GM18502 (cell line): ENCODE measurements at regions not wholly inside any gene's neighbourhood (a gene's known extent, or its start where the extent isn't known, plus 50 kb on each side); places are given as distances from the start of the nearest gene placed in this dataset.
"Not testable (repeated sequence)": the region's sequence is repeated elsewhere in the genome, so short reads cannot be mapped to it uniquely, and the experiment has no call there.

ENCODE experiments used
- ATAC-seq: cut with Tn5 transposase; IDR thresholded peaks from one replicate; pipeline ENCODE4 v1.9.1; 2021; ENCODE audit warnings: mild to moderate bottlenecking; ENCODE audit not compliant: unreplicated experiment, poor library complexity

- no peak for ATAC-seq
Measured at GRCh38 chr3:115251509-115251908, 104.4 kb upstream of the ZBTB20 start.

DNA sequence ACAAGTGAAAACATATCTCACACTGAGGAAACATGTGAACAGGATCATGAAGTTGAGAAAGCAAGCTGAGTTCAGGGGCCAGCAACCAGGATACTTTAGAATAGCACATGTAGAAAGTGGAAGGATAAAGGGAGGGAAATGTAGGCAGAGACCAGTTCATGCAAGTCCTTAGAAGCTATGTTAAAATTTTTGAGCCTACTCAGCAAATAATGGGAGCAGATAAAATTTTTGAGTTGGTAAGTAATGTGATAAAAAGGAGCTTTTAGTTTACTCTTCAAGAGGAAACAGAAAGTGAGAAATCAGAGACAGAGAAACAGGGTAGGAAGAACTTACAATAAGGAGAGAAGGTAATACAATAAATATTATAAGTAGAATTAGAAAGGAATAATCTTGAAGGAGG lies 105.6 kb upstream of the ZBTB20 start:
- no peak for ATAC-seq

GRCh38 chr3:115254492-115255196 lies 107.6 kb upstream of the ZBTB20 start:
- no peak for ATAC-seq

DNA sequence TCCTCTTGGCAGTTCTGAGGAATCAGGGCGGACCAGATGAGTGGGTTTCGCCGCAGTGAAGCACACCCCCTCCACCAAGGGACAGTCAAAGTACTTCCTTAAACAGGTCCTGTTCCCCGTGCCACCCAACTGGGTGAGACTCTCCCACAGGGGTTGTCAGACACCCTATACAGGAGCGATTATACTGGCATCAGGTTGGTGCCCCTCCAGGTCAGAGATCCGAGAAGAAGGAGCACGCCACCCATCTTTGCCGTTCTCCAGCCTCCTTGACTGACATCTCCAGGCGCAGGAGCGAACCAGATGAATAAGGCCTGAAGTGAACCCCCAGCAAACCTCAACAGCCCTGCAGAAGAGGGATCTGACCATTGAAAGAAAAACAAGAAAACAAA lies 108.1 kb upstream of the ZBTB20 start:
- no peak for ATAC-seq

- no peak for ATAC-seq
Measured at GRCh38 chr3:115270849-115271248, 123.8 kb upstream of the ZBTB20 start.

- no peak for ATAC-seq
Measured at GRCh38 chr3:115272036-115272824, 125.1 kb upstream of the ZBTB20 start.

- ATAC-seq, result no peak
Measured at GRCh38 chr3:115275896-115276295, 128.8 kb upstream of the ZBTB20 start.

- no peak for ATAC-seq
Measured at GRCh38 chr3:115279939-115280338, 132.9 kb upstream of the ZBTB20 start.

DNA sequence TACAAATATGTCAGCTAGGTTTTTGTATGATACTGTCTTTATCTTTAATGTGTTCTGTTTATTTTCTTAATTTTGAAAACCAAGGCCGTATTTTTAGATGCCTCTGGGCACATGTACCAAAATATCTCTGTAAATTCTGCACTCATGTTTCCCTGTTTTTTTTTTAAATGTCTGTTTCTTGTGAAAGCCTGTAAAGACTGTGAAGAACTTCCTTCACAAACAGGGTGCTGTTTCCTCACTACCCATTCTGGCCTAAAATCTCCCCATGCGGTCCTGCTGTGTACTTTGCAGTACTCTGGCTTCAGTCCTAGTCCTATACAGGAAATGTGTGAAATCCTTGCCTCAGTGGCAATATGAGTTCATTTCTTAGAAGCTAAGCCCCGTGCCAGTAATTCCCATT lies 133.4 kb upstream of the ZBTB20 start:
- ATAC-seq, result no peak

- ATAC-seq, result no peak
Measured at GRCh38 chr3:115281697-115282675, 134.9 kb upstream of the ZBTB20 start.

GRCh38 chr3:115284980-115285379 lies 137.9 kb upstream of the ZBTB20 start:
- no peak for ATAC-seq

- no peak for ATAC-seq
Measured at GRCh38 chr3:115286529-115287197, 139.6 kb upstream of the ZBTB20 start.

GRCh38 chr3:115287198-115287597 lies 140.1 kb upstream of the ZBTB20 start:
- no peak for ATAC-seq

GRCh38 chr3:115292131-115292530 lies 145.0 kb upstream of the ZBTB20 start:
- no peak for ATAC-seq

DNA sequence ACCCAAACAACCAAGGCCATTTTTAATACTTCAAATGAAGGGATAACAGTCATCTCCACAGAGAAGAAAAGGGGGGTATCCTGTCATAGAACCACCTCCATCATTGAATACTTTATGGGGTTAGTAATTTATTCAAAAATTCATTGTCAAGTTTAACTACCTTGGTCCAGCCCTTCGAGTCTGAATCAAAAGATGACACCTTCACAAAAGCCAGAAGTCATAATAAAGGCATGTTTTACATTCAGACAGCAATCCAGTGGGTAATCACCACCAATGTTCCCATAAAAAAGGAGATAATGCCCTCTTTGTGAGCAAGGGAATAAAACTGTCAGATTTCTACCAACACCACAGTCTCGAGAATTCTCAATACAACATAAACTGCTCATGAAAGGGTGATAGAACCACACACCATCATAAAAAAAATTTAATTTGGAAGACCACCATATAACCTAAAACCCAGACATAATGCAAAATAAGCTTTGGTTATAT lies 145.6 kb upstream of the ZBTB20 start:
- no peak for ATAC-seq

- no peak for ATAC-seq
Measured at GRCh38 chr3:115293321-115293720, 146.2 kb upstream of the ZBTB20 start.

- no peak for ATAC-seq
Measured at GRCh38 chr3:115301364-115301860, 154.3 kb upstream of the ZBTB20 start.

GRCh38 chr3:115317953-115318352 lies 170.9 kb upstream of the ZBTB20 start:
- ATAC-seq, result not testable (repeated sequence)

DNA sequence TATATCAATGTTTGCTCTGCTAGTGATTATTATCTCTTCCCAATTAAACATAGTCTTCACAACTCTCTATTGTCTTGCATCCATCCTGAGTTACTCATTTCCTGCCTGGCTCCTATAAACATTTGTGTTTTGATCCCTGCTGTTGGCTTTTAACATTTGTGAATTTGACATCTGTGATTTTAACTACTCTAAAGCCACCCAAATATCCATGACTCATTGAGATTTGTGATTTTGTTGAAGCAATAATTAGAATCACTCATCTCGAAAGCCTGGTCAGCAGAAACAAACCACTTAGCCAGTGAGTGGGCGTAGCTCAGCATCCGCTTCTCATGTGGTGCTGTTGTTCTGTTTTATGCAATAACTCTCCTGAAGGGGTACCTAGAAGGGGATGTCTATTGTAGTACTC lies 174.3 kb upstream of the ZBTB20 start:
- no peak for ATAC-seq

DNA sequence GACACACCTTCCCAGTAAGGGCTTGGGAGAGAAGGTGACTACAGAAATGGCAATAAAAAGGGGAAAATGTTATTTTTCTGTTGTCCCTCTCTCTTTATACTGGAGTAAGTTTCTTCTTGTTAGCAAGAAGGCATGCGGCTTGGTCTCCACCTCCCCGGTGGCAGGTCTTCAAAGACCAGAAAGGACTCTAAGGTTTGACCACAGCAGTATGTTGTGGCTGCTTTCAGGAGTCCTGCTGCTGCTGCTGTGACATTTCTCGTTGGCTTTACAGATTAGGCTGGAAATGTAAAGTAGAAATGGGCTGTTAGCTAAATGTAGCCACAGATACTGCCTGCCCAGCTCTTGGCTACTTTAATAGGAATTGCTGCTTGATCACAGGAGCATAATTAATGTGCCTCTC lies 175.8 kb upstream of the ZBTB20 start:
- no peak for ATAC-seq
